K562 (cell line): ENCODE measurements at regions not wholly inside any gene's neighbourhood (a gene's known extent, or its start where the extent isn't known, plus 50 kb on each side); places are given as distances from the start of the nearest gene placed in this dataset.

Source experiments
- ATAC-seq: fragments of 200-7000 bp; cut with Tn5 transposase; 3 replicates; pipeline ENCODE4 v1.9.1; 2020; ENCODE audit warnings: moderate library complexity
- BruUV-seq: library from RNA; stranded (reverse); fragments of 400-500 nt; replicated peaks from 2 replicates; lab custom pipeline; 2021; lab: Mats Ljungman, UMichigan
- CTCF ChIA-PET: fragments of 300-600 bp; formaldehyde crosslinking; extraction: SDS; loops from one replicate; lab custom pipeline; 2021; ENCODE audit warnings: low intra/inter-chr PET ratio; lab: Yijun Ruan, JAX
- POLR2A ChIA-PET: fragments of 300-600, 350-650 bp; sonication (Branson Sonifier 250); formaldehyde crosslinking; extraction: SDS; loops from one replicate; lab custom pipeline; 2021; ENCODE audit warnings: antibody characterized with exemption, inconsistent platforms; lab: Yijun Ruan, JAX
- DNase-seq, 4 experiments: peaks; one replicate each; pipeline versions ENCODE4 v3.0.0 to v3.0.0-alpha.2; 2011 to 2018; ENCODE audit warnings: low spot score in 3 of 4, mixed read lengths in 3 of 4; ENCODE audit errors: extremely low read depth in 1 of 4
- FAIRE-seq: peaks from 2 replicates; lab custom pipeline; 2011; peaks lifted over from hg19 to GRCh38; lab: Jason Lieb, UNC
- H2AFZ ChIP-seq: 2 replicates; pipeline ENCODE4 v1.6.0; 2011; ENCODE audit warnings: low read depth, low read length, control low read depth, inconsistent platforms
- H3K27ac ChIP-seq: fragments of 200-600 bp; 3 replicates; pipeline ENCODE4 v1.8.0; 2011; ENCODE audit warnings: low read depth, mild to moderate bottlenecking, control low read depth, inconsistent platforms, low read length, moderate library complexity, mixed read lengths; ENCODE audit errors: extremely low read depth
- H3K27me3 ChIP-seq, 2 experiments: fragments of 300-600 bp in 1 of 2; 2 replicates in 1 of 2; 3 replicates in 1 of 2; pipeline versions ENCODE4 v1.6.0 to v1.8.0; 2011; ENCODE audit warnings: inconsistent platforms in 2 of 2, low read length in 2 of 2, mild to moderate bottlenecking in 1 of 2, mixed read lengths in 1 of 2, moderate library complexity in 1 of 2; ENCODE audit not compliant: control insufficient read depth in 2 of 2, insufficient read depth in 2 of 2
- H3K36me3 ChIP-seq: fragments of 300-600 bp; 3 replicates; pipeline ENCODE4 v1.8.0; 2011; ENCODE audit warnings: mild to moderate bottlenecking, low read length, inconsistent platforms; ENCODE audit not compliant: control insufficient read depth, insufficient read depth
- H3K4me1 ChIP-seq, 2 experiments: fragments of 200-600 bp in 1 of 2; replicated peaks in 1 of 2; 2 replicates in 1 of 2; 3 replicates in 1 of 2; pipeline versions ENCODE4 v1.5.1 to v1.8.0; 2011; ENCODE audit warnings: inconsistent platforms in 2 of 2, low read length in 2 of 2, mild to moderate bottlenecking in 1 of 2, mixed read lengths in 1 of 2, moderate library complexity in 1 of 2; ENCODE audit not compliant: control insufficient read depth in 2 of 2, insufficient read depth in 2 of 2
- H3K4me2 ChIP-seq: 2 replicates; pipeline ENCODE4 v1.6.1; 2011; ENCODE audit warnings: low read length, control low read depth, inconsistent platforms, mixed read lengths; ENCODE audit not compliant: insufficient read depth
- H3K4me3 ChIP-seq: fragments of 200-600 bp; sonication (generic), shearing (Covaris generic); 2 replicates; pipeline ENCODE4 v1.5.1; 2016; ENCODE audit warnings: control low read depth, inconsistent platforms
- H3K79me2 ChIP-seq: fragments of 200-600 bp; 3 replicates; pipeline ENCODE4 v1.8.0; 2011; ENCODE audit warnings: low read length, inconsistent platforms; ENCODE audit not compliant: control insufficient read depth, insufficient read depth
- H3K9ac ChIP-seq, 2 experiments: 2 replicates each; pipeline versions ENCODE4 v1.6.0 to v1.6.1; 2011; ENCODE audit warnings: low read depth in 2 of 2, low read length in 2 of 2, control low read depth in 1 of 2, inconsistent platforms in 1 of 2, mild to moderate bottlenecking in 1 of 2, mixed read lengths in 1 of 2; ENCODE audit not compliant: insufficient read depth in 1 of 2
- H3K9me1 ChIP-seq: one replicate; pipeline ENCODE4 v1.6.0; 2011; ENCODE audit warnings: inconsistent platforms, mild to moderate bottlenecking, low read length, moderate library complexity; ENCODE audit not compliant: control insufficient read depth, insufficient read depth
- H3K9me3 ChIP-seq: replicated peaks from 2 replicates; pipeline ENCODE4 v1.5.1; 2011; ENCODE audit warnings: low read depth, low read length, inconsistent platforms; ENCODE audit not compliant: control insufficient read depth, insufficient read depth
- H4K20me1 ChIP-seq: replicated peaks from 2 replicates; pipeline ENCODE4 v1.6.1; 2011; ENCODE audit warnings: low read length, inconsistent platforms, mixed read lengths; ENCODE audit not compliant: control insufficient read depth, insufficient read depth
- BRCA1 ChIP-seq, 2 experiments: fragments of 450-650 bp in 1 of 2; sonication (generic) in 1 of 2; formaldehyde crosslinking in 1 of 2; IDR thresholded peaks; 2 replicates each; pipeline versions ENCODE4 v1.5.0 to v1.6.1; 2017 to 2020; ENCODE audit warnings: mild to moderate bottlenecking in 1 of 2, missing genetic modification reagents in 1 of 2
- GABPA ChIP-seq: fragments of 200-800 bp; sonication (Bioruptor generic); conservative IDR thresholded peaks from 2 replicates; pipeline ENCODE4 v1.6.1; 2016; ENCODE audit warnings: low read depth, missing genetic modification characterization, missing compliant biosample characterization
- GABPB1 ChIP-seq: sonication (generic); formaldehyde crosslinking; IDR thresholded peaks from 2 replicates; pipeline ENCODE4 v1.8.0; 2022; ENCODE audit warnings: mild to moderate bottlenecking, missing genetic modification reagents
- GTF2E2 ChIP-seq: fragments of 200-800 bp; sonication (Bioruptor generic); IDR thresholded peaks from 2 replicates; pipeline ENCODE4 v1.6.1; 2016; ENCODE audit warnings: missing genetic modification characterization, missing compliant biosample characterization
- MCM7 ChIP-seq, 2 experiments: fragments of 450-650 bp; IDR thresholded peaks; 2 replicates each; pipeline ENCODE4 v1.6.1; 2016 to 2018
- MNT ChIP-seq, 2 experiments: fragments of 450-650 bp; conservative IDR thresholded peaks; 2 replicates each; pipeline ENCODE4 v1.6.1; 2017; ENCODE audit warnings: mild to moderate bottlenecking in 2 of 2, moderate library complexity in 2 of 2
- MTF1 ChIP-seq: fragments of 250-450 bp; sonication (Bioruptor Pico); IDR thresholded peaks from 2 replicates; pipeline ENCODE4 v1.9.0; 2021; ENCODE audit warnings: moderate library complexity, mild to moderate bottlenecking, inconsistent platforms, borderline replicate concordance
- USF2 ChIP-seq: sonication (generic); formaldehyde crosslinking; IDR thresholded peaks from 2 replicates; pipeline ENCODE4 v1.5.0; 2020; ENCODE audit warnings: missing genetic modification reagents
- ZNF445 ChIP-seq: fragments of 250-450 bp; sonication (Bioruptor Pico); IDR thresholded peaks from 2 replicates; pipeline ENCODE4 v1.4.0; 2020; ENCODE audit warnings: low read depth, mild to moderate bottlenecking, moderate library complexity
- ZNF764 ChIP-seq: fragments of 250-450 bp; sonication (Bioruptor Pico); IDR thresholded peaks from 2 replicates; pipeline ENCODE4 v1.4.0; 2020; ENCODE audit warnings: low read depth, mild to moderate bottlenecking, moderate library complexity
- WGBS: fragments of 100-300 bp; shearing (Covaris generic); methylation state at CpG from one replicate; pipeline ENCODE4 v1.1.6; 2016; ENCODE audit warnings: low coverage, mixed read lengths; ENCODE audit not compliant: insufficient coverage; ENCODE audit errors: missing lambda C conversion rate; 5-methylcytosine and 5-hydroxymethylcytosine counted together
- in situ Hi-C: fragments of 300-500 bp; cut with MboI; formaldehyde crosslinking; loops from 4 replicates; pipeline ENCODE4 v1.15.0; 2018; ENCODE audit warnings: inconsistent platforms, mixed read lengths
- intact Hi-C: fragments of 100-400 bp; cut with micrococcal nuclease; formaldehyde crosslinking; loops from 2 replicates; pipeline ENCODE4 v1.14.2; 2022

- H2AFZ ChIP-seq = no peak overlapping the region
- no peaks in the 10 kb centered on the region for H3K4me1 ChIP-seq
- intact Hi-C loops = no loop called here
- no TSS peak for BruUV-seq
- no peak overlapping the region for H3K9ac ChIP-seq
- FAIRE-seq (no peak), ATAC-seq (no peak), DNase-seq (no peak)
- no peaks in the 10 kb centered on the region for H3K36me3 ChIP-seq
- no peak overlapping the region for H3K27ac ChIP-seq
- H3K4me2 ChIP-seq = no peak overlapping the region
- no peaks in the 10 kb centered on the region for H3K9me1 ChIP-seq
- ChIA-PET CTCF (no interaction called here), POLR2A (no interaction called here)
- TF ChIP-seq MNT (conservative IDR thresholded peaks at IDR 0.05) (no peak), GABPB1 (no peak), GTF2E2 (tag) (no peak), BRCA1 (IDR thresholded peaks at IDR 0.05) (no peak), BRCA1 (CRISPR knock-in tag; IDR thresholded peaks at IDR 0.05) (no peak), MCM7 (IDR thresholded peaks at IDR 0.05) (no peak), ZNF764 (CRISPR knock-in tag) (no peak), ZNF445 (CRISPR knock-in tag) (no peak), MTF1 (CRISPR knock-in tag) (no peak), USF2 (CRISPR knock-in tag) (no peak), GABPA (tag) (no peak)
- no peak overlapping the region for H3K4me3 ChIP-seq
- no peaks in the 10 kb centered on the region for H3K9me3 ChIP-seq
- in situ Hi-C loops = no loop called here
- no peaks in the 10 kb centered on the region for H3K27me3 ChIP-seq
- WGBS = 0% methylated on average over 3 of the region's 3 CpGs
- H3K79me2 ChIP-seq = no peaks in the 10 kb centered on the region
- no peaks in the 10 kb centered on the region for H4K20me1 ChIP-seq
Measured at GRCh38 chr9:118269623-118270022, 565.4 kb downstream of the TLR4 start.
